Mucosa of gallbladder (tissue), 1 donor: ENCODE measurements at regions not wholly inside any gene's neighbourhood (a gene's known extent, or its start where the extent isn't known, plus 50 kb on each side); places are given as distances from the start of the nearest gene placed in this dataset.
A peak's percentile ranks its signal among the peaks of the same experiment; 100 is the strongest.

ENCODE experiments used
- DNase-seq: peaks from one replicate; pipeline ENCODE4 v3.0.0-alpha.2; 2020; ENCODE audit warnings: low spot score
- donor health status: DM: no; HTN: no; CAD: no.

DNA sequence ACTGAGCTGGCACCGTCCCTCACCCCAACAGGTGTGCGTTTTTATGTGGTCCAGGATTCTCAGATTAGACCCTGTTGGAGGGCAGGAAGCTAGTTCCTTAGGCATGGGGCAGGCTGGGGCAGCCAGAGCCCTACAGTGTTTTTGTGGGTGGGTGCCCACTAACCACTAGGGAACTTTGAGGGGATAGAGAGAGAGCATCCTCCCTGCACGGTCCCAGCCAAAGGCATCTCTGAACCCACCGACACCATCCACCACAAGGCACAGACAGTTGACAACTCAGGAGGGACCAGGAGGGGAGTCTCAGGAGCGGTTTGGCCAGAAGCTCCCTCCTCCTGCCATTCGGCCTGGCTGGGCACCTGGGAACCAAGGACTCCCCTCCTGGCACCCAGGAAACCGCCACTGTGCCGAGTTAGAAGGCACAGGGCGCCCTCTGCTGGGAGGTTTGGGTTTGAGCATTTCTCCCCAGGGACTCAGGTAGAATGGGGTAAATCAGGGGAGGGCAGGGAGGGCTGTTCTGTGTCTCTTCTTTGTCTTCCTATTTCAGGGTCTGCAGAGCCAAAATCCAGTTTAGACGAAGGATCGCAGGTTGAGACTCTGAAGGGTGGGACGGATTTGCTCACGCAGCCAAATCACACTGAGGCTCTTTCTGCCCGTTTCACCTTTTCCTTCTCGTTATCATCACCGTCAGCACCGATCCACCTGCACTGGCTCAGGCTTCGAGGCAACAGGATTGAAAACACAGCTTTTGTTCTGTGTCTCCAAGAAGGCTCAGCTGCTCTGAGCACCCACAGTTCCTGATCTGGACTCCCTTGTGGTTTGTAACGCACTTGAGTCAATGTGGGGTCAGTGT is 84.8 kb upstream of the COL13A1 start:
- DNase-seq = peak; percentile 34

DNA sequence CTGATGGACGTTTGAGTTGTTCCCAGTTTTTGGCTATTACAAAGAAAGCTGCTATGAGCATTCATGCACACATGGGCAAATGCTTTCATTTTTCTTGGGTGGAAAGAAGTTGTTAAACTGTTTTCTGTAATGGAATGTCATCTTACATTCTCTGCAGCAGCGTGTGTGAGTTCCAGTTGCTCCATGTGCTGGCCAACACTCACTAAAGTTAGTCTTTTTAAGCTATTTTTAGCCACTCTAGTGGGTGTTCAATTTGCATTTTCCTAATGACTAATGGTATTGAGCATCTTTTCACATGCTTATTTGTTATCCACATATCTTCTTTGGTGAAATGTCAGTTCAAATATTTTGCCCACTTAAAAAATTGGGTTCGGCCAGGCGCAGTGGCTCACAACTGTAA is 82.8 kb upstream of the COL13A1 start:
- DNase-seq = no peak

DNA sequence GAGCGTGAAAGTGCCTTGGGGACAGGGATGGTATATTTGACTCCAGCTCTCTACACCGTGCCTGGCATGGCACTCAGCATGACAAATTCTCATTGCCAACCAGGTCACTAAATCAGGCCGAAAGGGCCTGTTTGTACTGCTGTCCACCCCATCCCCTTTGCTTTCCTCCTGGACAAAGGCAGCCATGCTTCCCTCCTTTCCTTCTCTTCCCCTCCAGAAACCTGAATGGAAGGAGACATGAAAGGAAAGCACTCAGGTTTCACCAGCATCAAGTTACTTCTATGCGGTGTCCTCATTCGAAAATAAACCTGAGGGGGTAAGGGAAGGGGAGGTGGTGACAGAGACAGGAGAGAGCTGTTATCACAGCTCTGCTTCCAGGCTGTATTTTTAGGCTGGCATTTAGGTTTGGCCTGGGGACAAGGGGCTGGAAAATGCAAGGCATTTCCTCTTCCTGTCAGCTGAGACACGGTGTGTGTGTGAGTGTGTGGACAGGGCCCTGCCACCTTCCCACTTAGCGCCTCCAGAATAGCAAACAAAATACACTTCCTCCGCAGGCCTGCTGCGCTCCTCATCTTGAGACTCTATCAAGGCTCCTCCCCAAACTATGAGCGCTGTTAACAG is 79.9 kb upstream of the COL13A1 start:
- no peak for DNase-seq

DNA sequence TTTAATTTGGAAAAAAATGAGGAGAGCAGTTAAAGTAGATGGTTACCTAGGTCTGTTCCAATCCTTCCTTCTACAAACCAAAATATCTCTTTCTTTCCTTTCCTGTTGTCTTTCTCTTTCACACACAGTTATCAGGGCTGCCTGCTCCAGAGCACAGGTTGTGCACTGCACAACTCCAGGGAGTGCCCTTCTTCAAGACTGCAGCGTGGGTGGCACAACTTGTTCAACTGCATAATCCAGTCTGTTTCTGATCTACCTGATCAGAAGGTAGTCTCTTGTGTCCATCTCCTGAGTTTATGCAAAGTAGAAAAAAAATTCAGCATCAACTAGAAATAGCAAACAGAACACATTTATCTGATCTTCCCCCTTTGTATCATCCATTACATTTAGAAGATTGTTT is 78.1 kb upstream of the COL13A1 start:
- DNase-seq = no peak

- no peak for DNase-seq
These were observed 74.9 kb upstream of the COL13A1 start for GRCh38 chr10:69726850-69727249.

DNA sequence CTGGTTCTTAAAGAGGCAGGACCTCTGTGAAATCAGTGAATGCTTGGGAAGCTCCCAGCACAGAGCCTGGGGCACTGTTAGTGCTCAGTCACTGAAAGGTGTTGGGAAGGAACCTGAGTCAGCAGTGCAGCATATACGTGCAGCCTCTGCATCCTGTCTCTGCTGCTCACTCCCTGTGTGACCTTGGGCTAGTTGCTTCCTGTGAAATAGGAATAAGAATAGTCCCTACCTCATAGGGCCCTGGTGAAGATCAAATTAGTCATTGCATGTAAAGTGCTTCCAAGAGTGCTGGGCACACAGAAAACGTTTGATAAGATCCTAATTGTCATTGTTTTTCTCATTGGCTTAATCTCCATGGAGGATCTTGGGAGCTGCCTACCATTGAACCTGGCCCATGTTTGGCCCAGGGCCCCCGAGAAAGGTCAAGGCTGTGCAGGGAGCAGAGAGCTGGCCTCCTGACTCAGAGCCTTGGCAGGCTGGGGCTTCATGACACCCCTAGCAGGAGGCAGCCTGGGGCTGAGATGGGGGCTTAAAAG is 73.3 kb upstream of the COL13A1 start:
- DNase-seq = no peak

DNA sequence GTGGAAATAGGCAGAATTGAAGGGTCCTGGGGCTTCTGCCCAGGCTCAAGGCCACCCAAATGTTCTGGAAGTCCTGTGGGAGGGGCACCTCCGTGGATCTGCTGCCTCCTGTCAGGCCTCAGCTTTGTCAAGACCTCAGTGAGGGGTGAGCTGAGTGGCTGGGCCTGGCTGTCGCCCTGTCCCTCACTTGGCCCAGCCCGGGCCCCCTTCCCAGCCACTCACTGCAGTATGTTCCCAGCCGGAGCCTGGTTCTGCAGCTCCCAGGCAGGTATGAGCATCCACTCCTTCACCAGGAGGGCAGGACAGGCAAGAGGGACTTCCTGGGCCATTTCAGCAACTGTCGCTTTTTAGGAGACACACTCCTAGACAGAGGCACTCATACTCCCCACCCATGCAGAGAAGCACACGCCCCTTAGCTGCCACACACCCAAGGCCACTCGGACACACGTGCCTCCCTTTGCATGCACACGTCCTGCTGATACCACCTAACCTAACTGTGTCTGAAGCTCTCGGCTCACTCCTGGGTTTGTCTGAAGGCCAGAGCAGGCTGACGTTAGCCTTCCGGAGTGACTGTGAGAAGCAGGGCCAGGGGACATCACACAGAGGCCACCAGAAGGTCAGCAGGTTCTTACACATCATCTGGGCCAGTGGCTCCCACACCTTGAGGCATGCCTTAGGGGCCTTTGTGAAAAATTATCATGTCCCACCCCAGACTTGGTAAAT is 72.2 kb upstream of the COL13A1 start:
- DNase-seq = no peak

DNA sequence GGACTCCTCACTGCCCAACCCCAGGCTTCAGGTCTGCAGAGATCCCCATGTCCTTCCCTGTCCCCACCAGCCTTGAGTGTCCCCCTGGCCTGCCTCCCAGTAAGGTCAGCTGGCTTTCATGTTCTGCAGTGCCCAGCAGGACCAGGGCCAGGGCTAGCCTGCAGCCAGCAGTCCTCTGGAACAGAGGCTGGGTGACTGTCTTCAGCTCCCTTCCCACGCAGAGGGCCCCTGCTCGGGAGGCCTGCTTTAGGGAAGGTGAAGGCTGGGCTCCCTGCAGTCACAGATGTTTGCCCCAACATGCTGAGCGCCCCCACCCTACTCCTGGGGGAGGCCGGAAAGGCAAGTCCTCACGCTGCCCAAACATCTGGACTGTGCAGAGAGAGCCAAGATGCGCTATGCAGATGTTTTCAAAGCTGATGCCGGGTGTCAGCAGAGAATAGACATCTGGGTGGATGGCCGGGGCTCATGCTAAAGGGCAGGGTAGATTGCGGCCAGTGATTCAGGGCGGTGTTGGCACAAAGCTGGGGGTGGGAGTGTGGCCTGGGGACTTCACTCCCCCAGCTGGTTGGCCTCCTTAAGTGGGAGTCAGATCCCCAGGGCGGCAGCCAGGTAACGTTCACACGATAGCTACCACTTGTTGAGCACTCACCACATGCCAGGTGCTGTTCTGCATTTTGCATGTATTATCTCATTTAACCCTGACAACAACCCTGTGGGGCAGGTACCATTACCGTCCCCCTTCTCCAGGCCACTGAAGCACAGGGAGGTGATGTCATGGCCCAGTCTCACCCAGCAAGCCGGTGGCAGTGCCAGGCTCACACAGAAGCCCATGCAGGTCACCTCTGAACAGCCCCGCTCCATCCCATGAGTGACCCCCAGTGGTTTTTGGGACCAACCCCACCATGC is 71.2 kb upstream of the COL13A1 start:
- no peak for DNase-seq

DNA sequence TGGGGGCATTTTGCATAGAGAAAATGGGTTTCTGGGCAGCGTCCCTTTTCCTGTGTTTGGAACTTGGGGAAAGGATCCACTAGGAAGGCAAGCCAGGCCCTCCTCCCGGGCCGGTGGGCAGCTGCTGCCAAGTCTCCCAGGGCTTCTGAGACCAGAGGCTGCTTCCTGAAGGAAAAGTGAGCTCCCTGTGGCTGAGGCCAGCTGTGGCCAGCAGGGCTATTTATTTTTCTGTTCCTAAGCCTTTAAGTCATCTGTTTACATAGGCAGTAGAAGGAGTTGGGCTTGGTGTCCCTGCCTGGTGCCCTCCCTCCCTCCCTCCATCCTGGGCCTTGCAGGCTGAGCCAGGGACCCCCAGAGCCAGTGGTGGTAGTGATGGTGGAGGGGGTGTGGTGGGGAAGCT is 70.5 kb upstream of the COL13A1 start:
- no peak for DNase-seq

DNA sequence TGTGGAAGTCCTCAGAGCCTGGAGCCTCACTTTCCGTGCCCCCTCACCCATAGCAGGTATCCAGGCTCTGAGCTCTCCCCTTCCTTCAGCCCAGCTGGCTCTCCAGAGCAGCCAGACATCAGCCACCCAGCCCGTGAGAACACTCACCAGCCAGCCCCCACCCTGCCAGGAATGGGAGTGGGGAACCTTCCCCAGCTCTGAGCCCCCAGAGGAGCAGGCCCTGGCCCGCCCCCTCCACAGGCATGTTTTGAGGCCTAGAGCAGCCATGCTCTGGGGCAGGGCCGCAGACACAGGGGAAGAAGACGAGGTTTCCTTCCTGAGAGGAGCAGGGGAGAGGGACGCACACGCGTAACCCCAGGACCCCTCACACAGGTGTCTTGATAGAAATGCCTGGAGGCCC is 70.0 kb upstream of the COL13A1 start:
- DNase-seq = no peak

- no peak for DNase-seq
These were observed 69.4 kb upstream of the COL13A1 start for GRCh38 chr10:69732147-69732825.

GRCh38 chr10:69732826-69733150 is 68.9 kb upstream of the COL13A1 start:
- DNase-seq = no peak

- no peak for DNase-seq
These were observed 67.9 kb upstream of the COL13A1 start for GRCh38 chr10:69733791-69734261.

- DNase-seq = no peak
These were observed 67.3 kb upstream of the COL13A1 start for GRCh38 chr10:69734416-69734796.

DNA sequence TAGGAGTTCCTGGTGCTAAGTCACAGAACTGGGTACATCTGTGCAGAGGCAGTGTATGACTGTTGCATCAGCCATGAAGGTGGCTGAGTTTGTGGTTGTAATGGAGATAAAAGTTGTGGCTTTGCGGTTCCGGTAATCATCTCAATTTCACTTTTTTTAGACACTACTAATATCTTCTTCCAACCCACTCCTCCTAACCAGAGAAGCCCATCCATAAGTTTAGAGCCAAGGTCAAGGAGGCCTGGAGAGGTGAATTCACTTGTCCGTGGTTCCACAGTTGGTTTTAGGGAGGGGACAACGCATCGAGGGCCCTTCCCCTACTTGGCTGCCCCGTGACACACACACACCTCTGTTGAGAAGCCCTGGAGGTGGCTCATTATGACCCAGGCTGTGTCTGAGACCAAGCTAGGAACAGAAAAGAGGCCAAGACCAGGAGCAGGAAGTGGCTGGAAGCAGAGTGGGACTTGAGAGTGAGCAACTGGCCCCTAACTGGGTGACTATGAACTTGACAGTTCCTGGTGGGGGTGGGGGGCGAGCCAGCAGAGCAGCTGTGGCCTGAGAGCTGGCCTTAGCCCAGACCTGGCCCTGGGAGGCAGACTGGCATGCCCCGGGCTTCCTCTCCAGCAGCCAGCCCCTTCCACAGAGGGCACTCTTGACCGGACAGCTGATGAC is 66.8 kb upstream of the COL13A1 start:
- DNase-seq = no peak

DNA sequence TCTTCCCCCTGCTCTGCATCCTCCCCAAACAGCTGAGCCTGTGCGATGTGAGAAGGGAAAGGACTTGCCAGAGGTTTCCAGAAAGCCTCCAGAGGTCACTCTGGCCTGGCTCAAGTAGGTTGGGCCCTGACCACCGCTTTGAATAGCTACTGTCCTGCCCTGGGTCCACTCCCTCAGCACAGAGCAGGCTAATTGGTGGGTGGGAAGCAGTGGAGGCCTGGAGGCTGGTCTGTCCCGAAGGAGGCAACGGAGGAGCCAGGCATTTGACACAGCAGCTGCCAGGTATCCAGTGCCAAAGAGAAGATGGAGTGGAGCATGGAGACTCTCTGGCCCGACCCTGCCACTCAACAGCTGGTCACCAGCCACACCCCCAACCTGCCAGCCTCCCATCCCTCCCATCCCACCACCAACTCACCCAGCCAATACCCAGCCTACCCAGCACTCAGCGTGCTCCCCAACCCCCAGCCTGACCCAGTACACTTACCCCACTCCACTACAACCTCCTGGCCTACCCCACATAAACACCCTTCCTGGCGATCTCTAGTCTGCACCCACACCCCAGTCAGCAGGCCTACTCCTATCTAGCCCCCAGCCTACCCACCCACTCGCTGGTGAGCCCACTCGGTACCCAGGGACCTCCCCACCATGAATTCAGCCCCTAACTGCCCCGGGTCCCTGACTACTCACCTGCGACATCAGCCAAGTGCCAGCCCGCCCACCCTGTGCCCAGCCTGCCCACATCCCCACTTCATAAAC is 64.6 kb upstream of the COL13A1 start:
- no peak for DNase-seq

DNA sequence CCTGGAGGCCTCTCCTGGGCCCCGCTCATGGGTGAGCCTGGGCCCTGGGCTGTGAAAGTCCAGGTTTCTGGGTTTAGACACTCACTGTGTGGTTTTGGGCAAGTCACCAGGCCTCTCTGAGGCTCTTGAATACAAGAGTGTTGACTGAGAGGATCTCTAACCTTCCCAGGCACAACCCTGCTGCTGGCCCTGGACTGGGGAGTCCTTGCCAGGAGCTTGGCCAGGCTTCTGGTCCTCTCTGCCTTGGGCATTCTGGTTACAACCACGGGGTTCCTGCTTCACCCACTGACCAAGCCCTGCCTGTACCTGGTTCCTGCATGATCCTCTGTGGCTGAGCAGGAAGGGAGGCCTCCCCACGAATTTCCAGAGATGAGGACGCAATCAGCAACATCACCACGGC is 63.6 kb upstream of the COL13A1 start:
- DNase-seq = no peak

- no peak for DNase-seq
These were observed 62.8 kb upstream of the COL13A1 start for GRCh38 chr10:69738858-69739435.

- DNase-seq = no peak
These were observed 62.1 kb upstream of the COL13A1 start for GRCh38 chr10:69739634-69740033.
